Activated naive CD8-positive, alpha-beta T cell (primary cell): ENCODE measurements at regions not wholly inside any gene's neighbourhood (a gene's known extent, or its start where the extent isn't known, plus 50 kb on each side); places are given as distances from the start of the nearest gene placed in this dataset.

Experiments used
- H3K27ac Mint-ChIP-seq: one replicate; pipeline ENCODE4 v1.8.0; 2021; ENCODE audit warnings: mixed read lengths
- H3K27me3 Mint-ChIP-seq: one replicate; pipeline ENCODE4 v1.8.0; 2021; ENCODE audit warnings: mixed read lengths
- H3K36me3 Mint-ChIP-seq: one replicate; pipeline ENCODE4 v1.8.0; 2021; ENCODE audit warnings: mixed read lengths
- H3K4me1 Mint-ChIP-seq: one replicate; pipeline ENCODE4 v1.8.0; 2021; ENCODE audit warnings: low read depth, mixed read lengths
- H3K4me3 Mint-ChIP-seq: one replicate; pipeline ENCODE4 v1.8.0; 2021; ENCODE audit warnings: mild to moderate bottlenecking, mixed read lengths
- H3K9me3 Mint-ChIP-seq: one replicate; pipeline ENCODE4 v1.8.0; 2021; ENCODE audit warnings: low read depth, mixed read lengths

DNA sequence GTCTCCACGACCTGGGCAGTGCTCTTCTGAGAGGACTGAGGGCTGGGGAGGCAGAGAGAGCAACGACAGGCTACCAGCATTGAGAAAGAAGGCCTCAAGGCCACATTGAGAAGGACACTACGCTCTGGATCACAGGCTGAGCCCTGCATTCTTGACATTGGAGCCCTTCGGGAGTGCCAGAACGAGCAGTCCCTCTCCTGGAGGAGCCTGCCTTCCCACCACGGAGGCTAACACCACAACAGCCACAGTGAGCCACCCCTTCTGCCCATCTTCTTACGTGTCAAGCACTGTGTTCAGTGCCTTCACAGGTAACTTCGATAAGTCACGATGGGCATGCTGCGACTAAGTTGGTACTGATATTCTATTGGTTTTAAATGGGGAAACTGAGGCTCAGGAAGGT lies 267.8 kb downstream of the RPS24 start:
- no peak overlapping the region for H3K27ac Mint-ChIP-seq
- H3K4me3 Mint-ChIP-seq = no peak overlapping the region
- no peaks in the 10 kb centered on the region for H3K27me3 Mint-ChIP-seq
- no peaks in the 10 kb centered on the region for H3K9me3 Mint-ChIP-seq
- H3K4me1 Mint-ChIP-seq = peaks cover 16% of the 10 kb centered on the region
- H3K36me3 Mint-ChIP-seq = no peaks in the 10 kb centered on the region

DNA sequence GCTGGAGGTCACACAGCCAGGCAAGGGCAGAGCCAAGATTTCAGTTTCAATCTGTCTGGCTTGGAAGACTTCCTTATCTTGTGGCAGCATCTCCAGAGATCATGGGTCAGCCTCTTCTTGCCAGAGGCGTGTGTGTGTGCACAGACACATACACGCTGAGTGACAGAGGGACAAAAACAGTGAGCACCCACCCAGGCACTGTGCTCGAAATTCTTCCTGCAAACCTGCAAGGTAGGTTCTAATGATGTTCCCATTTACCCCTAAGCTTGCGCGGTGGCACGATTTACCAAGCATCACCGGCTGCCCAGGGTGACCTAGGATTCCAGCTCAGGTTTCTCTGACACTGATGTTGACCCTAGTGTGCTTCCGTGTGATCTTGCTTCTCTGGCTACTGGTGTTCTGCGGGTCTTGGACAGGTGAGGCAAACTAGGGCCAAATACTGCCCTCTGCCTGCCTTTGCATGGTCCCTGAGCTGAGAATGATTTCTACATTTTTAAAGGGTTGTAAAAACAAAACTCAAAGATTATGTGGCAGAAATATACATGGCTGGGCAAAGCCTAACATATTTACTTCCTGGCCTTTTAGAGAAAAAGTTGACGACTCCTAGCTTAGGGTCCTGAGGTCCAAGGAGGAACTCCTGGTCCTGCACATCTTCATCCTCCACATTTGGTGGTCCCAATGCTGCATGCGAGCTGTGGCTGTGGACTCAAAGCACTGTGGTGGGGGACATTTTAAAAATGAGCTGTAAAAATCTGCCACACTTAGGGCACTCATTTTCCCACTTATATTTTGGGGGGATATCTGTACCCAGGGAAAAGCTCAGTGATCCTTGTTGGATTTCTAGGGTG lies 268.5 kb downstream of the RPS24 start:
- Mint-ChIP-seq H3K4me3 (peak overlapping the region; percentile 93), H3K9me3 (no peaks in the 10 kb centered on the region), H3K27ac (peak overlapping the region; percentile 79), H3K27me3 (no peaks in the 10 kb centered on the region), H3K4me1 (peaks cover 16% of the 10 kb centered on the region), H3K36me3 (no peaks in the 10 kb centered on the region)

DNA sequence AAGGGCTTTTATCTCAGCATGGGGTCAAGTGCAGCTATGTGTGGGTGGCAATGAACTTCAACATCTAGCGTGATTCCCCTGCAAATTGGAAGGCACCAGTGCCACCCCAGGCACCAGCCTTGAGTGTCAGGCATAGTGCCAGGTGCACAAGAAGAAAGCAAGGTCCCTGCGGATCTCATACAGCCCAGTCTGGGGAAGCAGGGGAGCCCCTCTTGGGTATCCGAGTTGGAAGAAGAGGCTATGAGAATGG lies 269.0 kb downstream of the RPS24 start:
- Mint-ChIP-seq H3K36me3 (no peaks in the 10 kb centered on the region), H3K4me1 (peaks cover 16% of the 10 kb centered on the region), H3K4me3 (peak overlapping the region; percentile 93), H3K27me3 (no peaks in the 10 kb centered on the region), H3K27ac (peak overlapping the region; percentile 79), H3K9me3 (no peaks in the 10 kb centered on the region)

DNA sequence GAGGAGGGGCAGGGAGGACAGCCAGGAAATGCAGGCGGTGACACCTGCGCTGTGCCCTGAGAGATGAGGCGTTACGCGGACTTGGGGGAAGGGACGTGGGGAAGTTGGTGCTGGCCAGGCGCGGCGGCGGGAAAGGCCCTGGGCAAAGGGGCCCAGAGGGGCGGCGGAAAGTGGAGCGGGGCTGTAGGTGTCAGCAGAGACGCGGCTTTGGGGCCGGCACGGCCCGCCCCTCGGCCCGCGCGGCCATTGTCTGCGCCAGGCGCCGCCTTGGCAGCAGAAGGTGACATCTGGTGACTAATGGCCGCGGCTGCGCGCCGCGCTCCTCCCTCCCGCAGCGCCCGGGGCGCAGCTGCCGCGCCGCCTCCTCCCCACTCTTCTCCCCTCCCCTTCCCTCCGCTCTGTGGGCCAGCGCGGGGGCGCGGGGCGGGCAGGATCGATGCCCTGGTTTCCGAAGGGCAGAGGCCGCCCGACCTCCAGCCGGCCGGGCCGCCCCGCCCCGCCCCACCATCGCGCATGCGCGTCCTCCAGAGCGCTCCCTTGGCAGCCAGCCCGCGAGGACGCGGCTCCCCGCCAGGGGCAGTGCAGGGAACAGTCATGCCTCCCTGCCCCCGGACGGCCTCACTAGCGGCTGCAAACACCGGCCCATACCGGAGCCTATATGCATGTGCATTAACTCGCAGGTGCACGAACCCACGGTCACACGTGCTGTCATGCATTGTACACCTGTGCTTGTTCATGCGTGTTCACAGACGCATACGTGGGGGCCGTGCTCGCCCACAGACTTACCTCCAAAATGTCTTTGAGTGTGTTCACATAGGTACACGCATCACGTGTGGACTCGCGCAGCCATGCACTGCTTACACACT lies 269.6 kb downstream of the RPS24 start:
- Mint-ChIP-seq H3K27ac (peak overlapping the region; percentile 79), H3K27me3 (no peaks in the 10 kb centered on the region), H3K9me3 (no peaks in the 10 kb centered on the region), H3K4me3 (peak overlapping the region; percentile 93), H3K4me1 (peaks cover 16% of the 10 kb centered on the region), H3K36me3 (no peaks in the 10 kb centered on the region)

DNA sequence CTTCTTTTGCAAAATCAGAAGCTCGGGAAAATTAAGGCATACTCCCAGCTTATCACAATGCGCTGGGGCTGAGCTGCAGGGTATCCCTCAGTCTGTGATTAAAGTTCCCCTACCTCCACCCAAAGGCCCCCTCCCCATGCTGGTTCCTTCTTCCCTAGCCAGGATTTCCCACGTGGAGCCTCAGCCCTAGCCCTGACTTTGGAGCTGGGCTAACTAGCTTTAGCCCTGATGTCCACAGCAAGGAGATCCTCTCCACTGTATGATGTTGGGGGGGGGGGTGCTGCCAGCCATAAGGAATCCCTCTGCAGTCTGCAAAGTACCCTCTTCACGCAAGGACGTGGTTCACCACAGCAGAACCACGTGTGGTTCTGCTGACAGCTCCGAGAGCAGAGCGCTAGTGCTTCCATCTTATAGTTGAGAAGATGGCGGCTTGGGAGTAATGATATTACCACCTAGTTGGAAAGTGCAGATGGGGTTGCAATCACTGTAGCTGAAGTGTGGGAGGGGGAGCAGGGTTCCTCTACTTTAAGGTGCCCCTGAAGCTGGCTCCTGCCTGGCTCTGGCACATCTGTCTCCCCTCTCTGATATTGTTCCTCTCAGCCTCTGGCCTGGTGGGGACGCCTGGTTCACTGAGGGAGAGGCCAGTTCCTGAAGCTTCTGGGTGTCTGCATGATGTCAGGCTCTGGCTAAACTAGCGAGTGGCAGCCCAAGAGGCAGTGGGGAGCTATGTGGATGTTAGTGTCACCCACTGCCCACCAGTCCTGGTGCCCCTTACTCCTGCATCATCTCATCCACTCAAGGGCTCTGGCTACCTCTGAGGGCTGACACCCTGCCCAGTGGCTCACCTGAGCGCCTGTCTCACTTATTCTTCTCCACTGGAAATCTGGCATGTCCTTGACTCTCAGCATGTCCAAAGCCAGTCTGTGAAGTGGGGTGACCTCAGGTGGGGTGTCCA lies 270.7 kb downstream of the RPS24 start:
- Mint-ChIP-seq H3K9me3 (no peaks in the 10 kb centered on the region), H3K4me1 (peaks cover 16% of the 10 kb centered on the region), H3K27ac (no peak overlapping the region), H3K27me3 (no peaks in the 10 kb centered on the region), H3K4me3 (no peak overlapping the region), H3K36me3 (no peaks in the 10 kb centered on the region)

DNA sequence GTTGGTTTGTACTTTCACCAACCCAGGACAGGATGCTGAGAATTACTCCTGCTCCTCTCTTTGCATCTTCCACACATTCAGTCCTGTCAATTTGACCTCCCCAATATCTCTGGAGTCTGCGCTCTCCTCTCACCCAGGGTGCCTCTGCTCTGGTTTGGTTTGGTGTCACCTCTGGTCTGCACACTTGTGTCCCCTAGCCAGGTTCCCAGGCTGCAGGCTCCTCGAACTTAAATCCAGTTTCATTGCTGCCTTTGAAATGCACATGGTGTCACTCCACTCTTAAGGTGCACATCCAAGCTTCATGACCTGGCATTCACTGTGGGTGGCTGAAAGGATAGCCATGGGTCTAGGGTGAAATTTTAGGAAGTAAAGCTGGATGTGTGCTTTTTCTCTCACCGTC lies 271.6 kb downstream of the RPS24 start:
- H3K27me3 Mint-ChIP-seq = no peaks in the 10 kb centered on the region
- no peak overlapping the region for H3K4me3 Mint-ChIP-seq
- H3K36me3 Mint-ChIP-seq = no peaks in the 10 kb centered on the region
- H3K27ac Mint-ChIP-seq = peak overlapping the region; percentile 6
- no peaks in the 10 kb centered on the region for H3K9me3 Mint-ChIP-seq
- H3K4me1 Mint-ChIP-seq = peaks cover 14% of the 10 kb centered on the region

DNA sequence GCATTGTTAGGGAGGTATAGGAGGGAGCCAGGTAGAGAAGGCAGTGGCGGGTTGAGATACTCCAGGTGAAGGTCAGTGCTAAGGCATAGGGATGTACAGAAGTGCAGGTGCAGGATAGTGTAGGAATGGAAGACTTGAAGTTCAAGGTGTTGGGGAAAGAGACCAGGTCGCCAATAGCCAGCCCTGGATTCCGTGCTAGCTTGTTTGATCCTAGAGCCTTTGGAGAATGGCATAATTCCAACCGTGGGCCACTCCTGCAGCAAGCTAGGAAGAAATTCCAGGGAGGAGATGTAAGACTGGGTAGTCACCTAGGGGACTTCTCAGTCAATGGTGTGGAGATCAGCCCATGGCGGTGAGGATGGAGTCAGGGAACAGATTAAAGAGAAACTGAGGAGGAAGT lies 272.7 kb downstream of the RPS24 start:
- Mint-ChIP-seq H3K36me3 (no peaks in the 10 kb centered on the region), H3K9me3 (no peaks in the 10 kb centered on the region), H3K4me3 (no peak overlapping the region), H3K4me1 (peaks cover 14% of the 10 kb centered on the region), H3K27me3 (no peaks in the 10 kb centered on the region), H3K27ac (no peak overlapping the region)

DNA sequence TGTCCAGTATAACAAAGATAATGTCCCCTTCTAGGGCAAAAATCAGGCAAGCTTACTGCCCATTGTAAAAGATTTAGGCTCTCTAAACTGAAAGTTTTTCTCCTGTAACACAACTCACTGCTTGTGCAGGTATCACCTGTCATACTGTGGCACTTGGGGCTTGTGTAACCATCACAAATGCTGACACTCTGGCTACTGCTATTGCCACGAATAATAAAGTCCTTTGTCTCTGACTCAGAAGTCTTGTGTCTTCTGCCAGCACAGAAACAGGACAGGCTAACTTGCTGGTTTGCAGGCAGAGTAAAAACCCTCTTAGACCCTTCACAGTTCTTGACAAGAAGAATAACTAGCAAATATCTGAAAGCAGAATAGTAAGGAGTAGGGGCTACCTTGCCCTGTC lies 273.9 kb downstream of the RPS24 start:
- Mint-ChIP-seq H3K27me3 (no peaks in the 10 kb centered on the region), H3K4me3 (no peak overlapping the region), H3K9me3 (no peaks in the 10 kb centered on the region), H3K36me3 (no peaks in the 10 kb centered on the region), H3K27ac (no peak overlapping the region), H3K4me1 (peaks cover 7% of the 10 kb centered on the region)

DNA sequence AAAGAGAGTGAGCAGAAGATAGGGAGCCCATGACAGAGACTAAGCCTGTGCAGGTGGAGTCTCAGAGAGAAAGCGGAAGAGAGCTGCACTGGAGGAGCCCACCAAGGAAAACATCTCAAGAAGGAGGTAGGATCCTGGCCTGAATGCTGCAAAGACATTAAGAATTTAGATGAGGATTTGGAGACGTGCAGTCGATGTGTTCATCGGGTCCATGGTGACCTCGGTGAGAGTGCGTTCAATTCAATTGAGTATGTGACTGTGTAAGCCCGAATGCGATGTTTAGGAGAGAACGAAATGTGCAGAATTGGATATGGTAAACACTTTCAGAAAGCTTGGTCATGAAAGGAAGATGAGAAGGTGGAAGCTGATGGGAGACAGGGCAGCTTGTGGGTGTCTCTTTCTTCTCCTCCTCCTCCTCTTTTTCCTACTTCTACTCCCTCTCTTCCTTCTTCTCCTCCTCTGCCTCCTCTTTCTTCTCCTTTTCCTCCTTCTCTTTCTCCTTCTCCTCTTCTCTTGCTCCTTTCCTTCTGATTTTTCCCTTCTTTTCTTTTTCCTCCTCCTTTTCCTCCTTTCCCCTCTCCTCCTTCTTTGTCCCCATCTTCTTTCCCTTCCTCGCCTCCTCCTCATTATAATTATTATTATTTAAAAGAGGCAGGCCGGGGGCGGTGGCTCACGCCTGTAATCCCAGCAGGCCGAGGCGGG lies 276.0 kb downstream of the RPS24 start:
- H3K36me3 Mint-ChIP-seq = no peaks in the 10 kb centered on the region
- no peak overlapping the region for H3K4me3 Mint-ChIP-seq
- no peak overlapping the region for H3K27ac Mint-ChIP-seq
- H3K4me1 Mint-ChIP-seq = no peaks in the 10 kb centered on the region
- no peaks in the 10 kb centered on the region for H3K27me3 Mint-ChIP-seq
- H3K9me3 Mint-ChIP-seq = no peaks in the 10 kb centered on the region

DNA sequence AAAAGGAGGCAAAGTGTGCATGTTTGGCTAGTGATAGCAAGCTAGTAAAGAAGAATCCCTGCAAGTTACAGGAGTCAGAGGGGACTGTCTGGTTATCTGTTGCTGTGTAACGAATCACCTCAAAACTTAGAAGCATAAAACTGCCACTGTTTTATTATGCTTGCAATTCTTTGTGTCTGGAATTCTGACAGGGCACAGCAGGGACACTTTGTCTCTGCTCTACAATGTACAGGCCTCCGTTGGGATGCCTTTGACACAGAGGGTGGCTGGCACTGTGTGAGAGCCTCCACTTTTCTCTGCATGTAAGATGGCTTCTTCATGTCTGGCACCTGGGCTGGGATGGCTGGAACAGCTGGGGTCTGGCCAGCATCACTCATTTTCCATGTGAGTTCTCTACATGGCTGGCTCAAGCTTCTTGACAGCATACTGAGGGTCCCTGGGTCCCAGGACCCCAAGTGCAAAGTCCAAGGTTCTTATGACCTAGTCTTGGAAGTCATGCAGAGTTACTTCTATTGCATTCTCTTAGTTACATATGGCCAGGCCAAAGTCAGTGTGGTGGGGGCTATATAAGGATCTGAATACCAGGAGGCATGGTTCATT lies 276.9 kb downstream of the RPS24 start:
- Mint-ChIP-seq H3K27me3 (no peaks in the 10 kb centered on the region), H3K4me1 (no peaks in the 10 kb centered on the region), H3K9me3 (no peaks in the 10 kb centered on the region), H3K27ac (no peak overlapping the region), H3K4me3 (no peak overlapping the region), H3K36me3 (no peaks in the 10 kb centered on the region)

DNA sequence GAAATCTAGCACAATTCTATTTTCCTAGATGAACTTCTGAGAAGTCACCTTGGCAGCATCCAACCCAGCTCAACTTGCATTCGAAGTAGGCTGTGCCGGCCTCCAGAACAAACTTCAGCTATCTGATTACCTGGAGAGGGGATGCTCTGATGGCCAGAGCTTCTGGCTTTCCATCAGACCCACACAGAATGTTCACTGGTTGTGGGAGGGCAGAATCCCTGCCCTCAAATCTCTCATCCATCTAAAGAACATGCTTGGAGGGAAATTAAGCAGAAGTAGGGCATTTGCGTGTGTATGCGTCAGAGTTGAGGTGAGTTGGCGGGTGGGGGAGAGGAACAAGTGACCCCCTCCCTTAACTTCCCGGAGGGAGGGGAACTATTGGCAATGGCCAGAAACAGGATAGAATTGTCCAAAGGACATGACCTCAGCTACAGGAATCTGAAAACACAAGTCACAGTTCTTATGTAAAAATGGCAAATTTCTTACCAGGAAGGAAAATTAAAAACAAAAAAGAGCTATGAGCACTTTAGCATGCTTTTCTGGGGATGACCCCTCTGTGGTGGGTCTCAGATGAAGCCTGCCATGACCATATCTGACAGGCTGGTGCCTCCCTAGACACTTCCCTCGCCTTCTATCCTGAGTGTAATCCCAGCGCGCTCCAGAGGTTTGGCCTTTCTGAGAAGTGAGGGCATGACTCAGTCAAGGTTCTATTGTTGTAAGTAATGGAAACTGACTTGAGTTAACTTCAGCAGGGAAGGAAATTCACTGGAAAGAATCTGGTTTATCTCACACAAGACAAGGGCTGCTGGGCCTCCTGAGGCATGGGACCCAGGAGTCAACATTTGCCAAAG lies 278.8 kb downstream of the RPS24 start:
- Mint-ChIP-seq H3K4me1 (no peaks in the 10 kb centered on the region), H3K36me3 (no peaks in the 10 kb centered on the region), H3K4me3 (no peak overlapping the region), H3K27me3 (no peaks in the 10 kb centered on the region), H3K27ac (no peak overlapping the region), H3K9me3 (no peaks in the 10 kb centered on the region)

DNA sequence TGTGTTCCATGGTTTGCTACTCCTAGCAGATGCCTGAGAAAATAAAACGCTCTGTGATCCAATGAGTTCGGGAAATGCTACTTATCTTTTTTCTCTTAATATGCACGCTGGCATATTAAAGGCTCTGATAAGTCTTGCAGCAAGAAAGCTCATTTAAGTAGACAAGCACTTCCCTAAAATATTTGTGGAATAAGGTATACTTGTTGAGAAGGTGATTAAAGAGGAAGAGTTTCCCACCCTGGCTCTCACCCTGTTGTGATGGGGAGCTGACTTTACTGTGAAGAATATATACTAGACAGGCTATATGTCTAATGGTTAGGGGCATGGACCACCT lies 279.4 kb downstream of the RPS24 start:
- Mint-ChIP-seq H3K9me3 (no peaks in the 10 kb centered on the region), H3K4me1 (no peaks in the 10 kb centered on the region), H3K27ac (no peak overlapping the region), H3K27me3 (no peaks in the 10 kb centered on the region), H3K36me3 (no peaks in the 10 kb centered on the region), H3K4me3 (no peak overlapping the region)

DNA sequence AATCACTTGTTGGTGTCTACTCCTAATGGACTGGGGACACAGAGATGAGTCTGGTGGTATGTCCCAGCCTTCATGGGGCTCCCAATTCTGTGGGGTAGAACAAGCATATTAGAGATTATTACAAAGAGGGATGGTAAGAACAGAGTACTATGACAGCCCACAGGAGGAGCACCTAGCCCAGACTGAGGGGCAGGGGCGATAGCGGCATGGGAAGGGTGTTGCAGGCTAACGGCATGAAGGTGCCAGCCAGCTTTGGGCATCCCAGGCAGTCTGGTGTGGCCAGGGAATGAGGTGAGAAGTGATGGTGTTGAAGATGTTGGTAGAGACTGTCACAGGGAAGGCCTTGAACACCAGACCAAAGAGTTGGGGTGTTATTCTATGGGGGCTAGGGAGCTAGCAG lies 280.0 kb downstream of the RPS24 start:
- Mint-ChIP-seq H3K27me3 (no peaks in the 10 kb centered on the region), H3K4me1 (no peaks in the 10 kb centered on the region), H3K36me3 (no peaks in the 10 kb centered on the region), H3K4me3 (no peak overlapping the region), H3K27ac (no peak overlapping the region), H3K9me3 (no peaks in the 10 kb centered on the region)
